ENCODE measurements at regions not wholly inside any gene's neighbourhood (a gene's known extent, or its start where the extent isn't known, plus 50 kb on each side); places are given as distances from the start of the nearest gene placed in this dataset.

GRCh38 chr7:22559829-22560489 lies 60.0 kb upstream of the STEAP1B start:
- no peak for TF ChIP-seq POLR2A (IDR thresholded peaks at IDR 0.05; ENCODE audit: low read length)
- no peak for TF ChIP-seq GATA1 (IDR thresholded peaks at IDR 0.05; ENCODE audit: low read depth, low read length)
